Brain microvascular endothelial cell (primary cell): ENCODE measurements at regions not wholly inside any gene's neighbourhood (a gene's known extent, or its start where the extent isn't known, plus 50 kb on each side); places are given as distances from the start of the nearest gene placed in this dataset.
A peak's percentile ranks its signal among the peaks of the same experiment; 100 is the strongest.
"Not testable (repeated sequence)": the region's sequence is repeated elsewhere in the genome, so short reads cannot be mapped to it uniquely, and the experiment has no call there.

Experiments
- DNase-seq: peaks from one replicate; pipeline ENCODE4 v3.0.0-alpha.2; 2020
- H3K27ac ChIP-seq: fragments of 250-450 bp; sonication (Bioruptor Pico); 2 replicates; pipeline ENCODE4 v1.5.1; 2020; ENCODE audit warnings: mild to moderate bottlenecking, moderate library complexity
- H3K27me3 ChIP-seq: fragments of 250-450 bp; sonication (Bioruptor Pico); replicated peaks from 2 replicates; pipeline ENCODE4 v1.5.1; 2020; ENCODE audit warnings: mild to moderate bottlenecking
- H3K36me3 ChIP-seq: fragments of 250-450 bp; sonication (Bioruptor Pico); replicated peaks from 2 replicates; pipeline ENCODE4 v1.5.1; 2020; ENCODE audit warnings: mild to moderate bottlenecking
- H3K4me3 ChIP-seq: 2 replicates; pipeline ENCODE4 v1.5.1; 2011; ENCODE audit warnings: low read depth, mild to moderate bottlenecking, control low read depth, low read length, moderate library complexity
- in situ Hi-C: cut with HindIII; loops from 2 replicates; pipeline ENCODE4 v1.10.0; 2017; ENCODE audit warnings: low sequenced_read_pairs, low pct_ligation_motif_present
- TF ChIP-seq, protein P1 (sequence below): IDR thresholded peaks from 2 replicates; pipeline ENCODE4 v1.5.1; 2011; ENCODE audit warnings: low read depth, mild to moderate bottlenecking, moderate library complexity, low read length, control low read depth, inconsistent platforms; ENCODE audit errors: missing control alignments

GRCh38 chr16:87207509-87207908 is 109.7 kb downstream of the C16orf95 start:
- DNase-seq: peak; percentile 49
- TF ChIP-seq, protein P1, sequence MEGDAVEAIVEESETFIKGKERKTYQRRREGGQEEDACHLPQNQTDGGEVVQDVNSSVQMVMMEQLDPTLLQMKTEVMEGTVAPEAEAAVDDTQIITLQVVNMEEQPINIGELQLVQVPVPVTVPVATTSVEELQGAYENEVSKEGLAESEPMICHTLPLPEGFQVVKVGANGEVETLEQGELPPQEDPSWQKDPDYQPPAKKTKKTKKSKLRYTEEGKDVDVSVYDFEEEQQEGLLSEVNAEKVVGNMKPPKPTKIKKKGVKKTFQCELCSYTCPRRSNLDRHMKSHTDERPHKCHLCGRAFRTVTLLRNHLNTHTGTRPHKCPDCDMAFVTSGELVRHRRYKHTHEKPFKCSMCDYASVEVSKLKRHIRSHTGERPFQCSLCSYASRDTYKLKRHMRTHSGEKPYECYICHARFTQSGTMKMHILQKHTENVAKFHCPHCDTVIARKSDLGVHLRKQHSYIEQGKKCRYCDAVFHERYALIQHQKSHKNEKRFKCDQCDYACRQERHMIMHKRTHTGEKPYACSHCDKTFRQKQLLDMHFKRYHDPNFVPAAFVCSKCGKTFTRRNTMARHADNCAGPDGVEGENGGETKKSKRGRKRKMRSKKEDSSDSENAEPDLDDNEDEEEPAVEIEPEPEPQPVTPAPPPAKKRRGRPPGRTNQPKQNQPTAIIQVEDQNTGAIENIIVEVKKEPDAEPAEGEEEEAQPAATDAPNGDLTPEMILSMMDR: no peak
- Histone ChIP-seq H3K27me3 (no peaks in the 10 kb centered on the region), H3K27ac (peak overlapping the region; percentile 82), H3K36me3 (no peaks in the 10 kb centered on the region), H3K4me3 (no peak overlapping the region)
- in situ Hi-C loops: no loop called here

DNA sequence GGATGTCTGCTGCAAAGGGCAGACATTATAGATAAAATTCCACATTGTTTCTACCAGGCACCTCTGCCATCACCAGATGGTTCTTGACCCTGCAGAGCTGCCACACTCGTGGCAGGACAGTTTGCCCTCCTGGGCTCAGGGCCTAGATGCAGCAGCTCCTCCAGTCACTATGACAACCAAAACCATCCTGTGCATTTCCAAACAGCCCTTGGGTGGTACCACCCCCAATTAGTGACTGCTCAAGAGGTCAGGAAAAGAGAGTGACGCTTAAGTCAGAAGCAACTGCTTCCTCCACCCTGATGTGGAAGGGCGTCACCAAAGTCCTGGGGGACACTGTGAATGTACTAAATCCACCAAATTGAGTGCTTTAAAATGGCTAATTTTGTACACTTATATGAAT is 109.2 kb downstream of the C16orf95 start:
- Histone ChIP-seq H3K27me3 (no peaks in the 10 kb centered on the region), H3K36me3 (no peaks in the 10 kb centered on the region), H3K27ac (peak overlapping the region; percentile 82), H3K4me3 (no peak overlapping the region)
- no peak for DNase-seq
- TF ChIP-seq, protein P1: no peak
- in situ Hi-C loops: no loop called here

GRCh38 chr16:87208968-87209367 is 108.2 kb downstream of the C16orf95 start:
- H3K36me3 ChIP-seq, H3K4me3 ChIP-seq, H3K27me3 ChIP-seq, in situ Hi-C loops, H3K27ac ChIP-seq, DNase-seq: not testable (repeated sequence)

GRCh38 chr16:87209808-87210512 is 107.2 kb downstream of the C16orf95 start:
- TF ChIP-seq, protein P1: no peak
- no peak overlapping the region for H3K27ac ChIP-seq
- in situ Hi-C loops: no loop called here
- no peaks in the 10 kb centered on the region for H3K27me3 ChIP-seq
- no peak overlapping the region for H3K4me3 ChIP-seq
- no peak for DNase-seq
- H3K36me3 ChIP-seq: no peaks in the 10 kb centered on the region

GRCh38 chr16:87210894-87211293 is 106.3 kb downstream of the C16orf95 start:
- no peaks in the 10 kb centered on the region for H3K27me3 ChIP-seq
- H3K36me3 ChIP-seq: no peaks in the 10 kb centered on the region
- in situ Hi-C loops: no loop called here
- DNase-seq: no peak
- no peak overlapping the region for H3K4me3 ChIP-seq
- TF ChIP-seq, protein P1: no peak
- no peak overlapping the region for H3K27ac ChIP-seq

- DNase-seq: peak; percentile 54
- in situ Hi-C loops: no loop called here
- no peaks in the 10 kb centered on the region for H3K27me3 ChIP-seq
- H3K36me3 ChIP-seq: no peaks in the 10 kb centered on the region
- H3K27ac ChIP-seq: no peak overlapping the region
- H3K4me3 ChIP-seq: no peak overlapping the region
- TF ChIP-seq, protein P1: no peak
Observed at GRCh38 chr16:87212026-87212425, 105.2 kb downstream of the C16orf95 start.
